NCI-H2081 treated with DMSO at 0.1 percent for 48 hours (cell line): ENCODE measurements at regions not wholly inside any gene's neighbourhood (a gene's known extent, or its start where the extent isn't known, plus 50 kb on each side); places are given as distances from the start of the nearest gene placed in this dataset.
A peak's percentile ranks its signal among the peaks of the same experiment; 100 is the strongest.
"Not testable (repeated sequence)": the region's sequence is repeated elsewhere in the genome, so short reads cannot be mapped to it uniquely, and the experiment has no call there.

Experiments used
- DNase-seq: peaks from one replicate; lab custom pipeline; 2025; lab: John Stamatoyannopoulos, UW

DNA sequence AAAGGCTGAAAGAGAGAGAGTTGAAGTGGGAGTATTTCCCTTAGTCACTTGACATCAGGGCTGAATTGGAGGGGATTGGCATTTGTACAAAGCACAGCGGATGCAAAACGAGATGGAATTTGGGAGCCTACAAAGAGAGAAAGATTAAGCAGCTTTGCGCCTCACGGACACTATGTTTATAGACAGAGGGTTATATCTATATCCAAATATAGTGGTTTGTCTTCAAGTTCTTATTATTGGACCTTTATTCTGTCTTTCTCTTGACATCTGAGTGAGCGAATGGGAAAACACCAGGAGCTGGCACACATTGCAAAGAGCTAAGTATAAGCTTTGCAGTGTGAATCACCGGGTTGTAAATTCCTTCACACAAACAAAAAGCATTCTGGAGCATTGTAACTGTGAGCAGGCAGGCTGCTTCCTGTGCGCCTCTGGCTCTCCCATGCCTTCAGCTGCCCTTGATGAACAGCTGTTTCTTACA lies 500.2 kb downstream of the STIM2 start:
- no peak for DNase-seq

DNA sequence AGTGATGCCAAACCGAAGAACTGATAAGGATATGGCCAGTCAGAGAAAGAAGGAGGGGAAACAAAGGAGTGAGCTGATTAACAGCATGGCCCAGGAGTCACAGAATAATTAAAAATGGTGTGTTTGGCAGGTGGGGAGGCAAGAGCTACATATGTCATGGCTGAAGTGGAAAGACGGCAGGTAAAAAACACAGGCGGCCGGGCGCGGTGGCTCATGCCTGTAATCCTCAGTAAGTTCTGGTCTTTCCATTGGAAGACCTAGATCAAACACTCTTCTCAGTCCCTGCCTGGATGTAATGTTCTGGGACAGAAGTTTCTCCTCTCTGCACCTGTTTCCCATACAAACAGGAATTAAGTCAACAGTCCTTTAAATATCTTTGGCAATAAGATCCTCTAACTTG lies 503.9 kb downstream of the STIM2 start:
- no peak for DNase-seq

GRCh38 chr4:27366104-27366823 lies 505.6 kb downstream of the STIM2 start:
- DNase-seq: no peak

GRCh38 chr4:27368781-27369180 lies 508.1 kb downstream of the STIM2 start:
- no peak for DNase-seq

GRCh38 chr4:27381815-27382214 lies 521.2 kb downstream of the STIM2 start:
- peak; percentile 8 for DNase-seq

DNA sequence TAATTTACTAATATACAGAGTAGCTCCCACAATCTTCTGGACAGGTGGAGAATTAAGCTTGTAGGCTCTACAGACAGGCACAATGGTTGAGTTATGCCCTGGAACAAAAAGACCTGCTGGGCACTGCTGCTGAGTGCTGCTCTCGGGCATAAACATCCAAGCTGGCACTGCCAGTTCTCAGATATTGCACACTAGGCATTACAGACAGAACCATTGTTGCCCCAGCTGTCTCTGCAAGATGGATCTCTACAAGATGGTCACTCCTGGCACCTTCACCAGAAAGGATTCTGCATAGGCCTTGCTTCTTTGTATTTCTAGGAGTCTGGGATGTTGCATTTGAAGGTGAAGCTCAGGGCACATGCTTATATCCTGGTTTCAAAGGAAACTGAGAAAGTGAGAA lies 527.1 kb downstream of the STIM2 start:
- no peak for DNase-seq

DNA sequence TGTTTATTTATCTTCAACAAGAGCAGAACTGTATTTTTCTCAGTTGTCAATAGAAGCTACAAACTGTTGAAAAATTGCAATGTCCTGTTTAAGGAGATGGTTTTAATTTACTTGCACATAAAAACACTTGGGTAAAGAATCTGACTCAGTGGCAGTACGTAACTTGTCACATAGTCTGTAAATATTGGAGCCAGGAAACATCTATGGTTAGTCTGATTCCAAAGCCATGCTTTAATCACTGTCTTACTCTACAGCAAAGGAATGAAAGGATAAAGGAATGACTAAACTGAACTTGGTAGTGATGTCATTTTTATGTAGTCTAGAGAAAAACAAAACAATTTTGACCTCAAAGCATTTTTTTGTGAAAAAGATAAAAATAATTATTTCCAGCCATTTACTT lies 537.2 kb downstream of the STIM2 start:
- no peak for DNase-seq

DNA sequence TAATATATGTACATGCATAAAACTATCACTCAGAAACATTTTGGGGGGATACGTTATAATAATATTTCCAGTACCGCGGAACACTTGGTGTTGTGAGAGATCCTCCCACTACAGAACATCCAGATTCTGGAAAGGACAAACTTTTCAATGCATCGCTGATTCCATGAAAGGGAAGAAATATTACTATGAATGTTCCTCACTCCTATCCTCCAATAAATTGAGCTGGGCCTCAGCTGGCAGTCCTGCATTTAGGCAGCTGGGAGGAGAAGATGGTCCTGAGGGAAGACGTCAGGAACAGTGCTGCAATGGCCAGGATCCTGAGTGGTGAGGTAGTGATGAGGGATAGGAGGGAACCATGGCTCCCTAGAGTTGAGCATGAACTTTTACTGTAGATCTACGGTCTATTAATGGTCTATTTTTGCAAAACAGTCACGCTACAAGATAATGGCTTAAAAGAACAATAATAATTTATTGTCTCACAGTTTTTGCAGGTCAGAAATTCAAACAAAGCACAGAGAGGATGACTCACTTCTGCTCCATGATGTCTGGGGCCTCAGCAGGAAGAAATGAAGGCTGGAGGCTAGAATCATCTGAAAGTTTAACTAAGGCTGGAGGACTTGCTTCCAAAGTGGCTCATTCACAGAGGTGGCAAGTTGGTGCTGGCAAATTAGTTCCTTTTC lies 538.1 kb downstream of the STIM2 start:
- DNase-seq: no peak

GRCh38 chr4:27407616-27408015 lies 547.0 kb downstream of the STIM2 start:
- DNase-seq: no peak

DNA sequence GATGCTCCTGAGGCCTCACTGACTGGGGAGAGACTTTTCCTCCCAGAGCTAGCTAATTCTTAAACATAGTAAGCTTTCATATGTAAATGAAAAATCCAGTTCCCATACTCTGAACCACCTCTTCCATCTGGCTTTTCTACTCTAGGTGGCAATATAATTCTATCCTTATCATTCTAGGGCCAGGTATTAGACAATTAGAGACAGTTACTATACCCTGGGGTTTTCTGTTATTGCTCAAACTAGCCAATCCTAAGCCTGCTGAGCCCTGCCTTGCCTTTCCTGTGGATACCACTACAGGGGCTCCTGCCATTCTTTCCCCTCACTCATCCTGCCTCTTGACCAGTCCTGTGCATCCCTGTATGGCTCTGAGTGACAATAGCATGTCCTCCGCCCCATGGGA lies 552.0 kb downstream of the STIM2 start:
- no peak for DNase-seq

GRCh38 chr4:27414887-27415731 lies 554.5 kb downstream of the STIM2 start:
- no peak for DNase-seq

DNA sequence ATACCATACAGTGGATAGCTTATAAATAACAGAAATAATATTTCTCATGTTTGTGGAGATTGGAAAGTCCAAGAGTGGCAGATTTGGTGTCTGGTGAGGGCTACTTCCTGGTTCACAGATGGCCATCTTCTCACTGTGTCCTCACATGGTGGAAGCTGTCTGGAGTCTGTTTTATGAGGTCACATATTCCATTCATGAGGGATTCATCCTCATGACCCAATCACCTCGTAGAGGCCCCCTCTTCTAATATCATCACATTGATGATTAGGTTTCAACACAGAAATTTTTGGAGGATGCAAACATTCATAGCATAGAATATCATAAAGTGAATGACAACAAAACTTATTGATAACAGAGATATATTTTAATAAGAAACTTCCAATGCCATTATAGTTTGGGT lies 568.0 kb downstream of the STIM2 start:
- no peak for DNase-seq

DNA sequence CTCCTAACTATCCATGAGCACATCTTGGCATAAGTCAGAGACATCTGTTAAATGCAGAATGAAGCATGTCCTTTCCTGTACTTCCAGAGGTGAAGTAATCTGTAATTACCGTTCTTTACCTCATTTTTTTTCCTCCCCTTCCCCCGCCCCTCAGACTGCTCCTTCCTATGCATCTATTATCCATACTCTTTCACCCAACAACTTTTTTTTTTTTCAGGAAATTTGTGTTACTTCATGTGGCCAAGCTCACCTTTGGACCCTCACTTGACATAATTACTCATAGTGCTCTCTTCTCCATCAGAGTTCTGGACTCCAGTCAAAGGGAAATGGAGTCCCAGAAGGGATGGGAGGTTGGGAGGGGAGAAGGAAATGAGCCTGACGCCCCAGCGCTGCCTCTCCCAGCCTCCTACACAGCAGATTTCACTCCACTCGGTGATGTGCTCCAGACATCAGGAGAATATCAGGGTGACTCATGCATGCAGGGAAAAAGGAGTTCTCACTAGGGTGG lies 568.8 kb downstream of the STIM2 start:
- DNase-seq: no peak

- no peak for DNase-seq
Observed at GRCh38 chr4:27442146-27442545, 581.5 kb downstream of the STIM2 start.

DNA sequence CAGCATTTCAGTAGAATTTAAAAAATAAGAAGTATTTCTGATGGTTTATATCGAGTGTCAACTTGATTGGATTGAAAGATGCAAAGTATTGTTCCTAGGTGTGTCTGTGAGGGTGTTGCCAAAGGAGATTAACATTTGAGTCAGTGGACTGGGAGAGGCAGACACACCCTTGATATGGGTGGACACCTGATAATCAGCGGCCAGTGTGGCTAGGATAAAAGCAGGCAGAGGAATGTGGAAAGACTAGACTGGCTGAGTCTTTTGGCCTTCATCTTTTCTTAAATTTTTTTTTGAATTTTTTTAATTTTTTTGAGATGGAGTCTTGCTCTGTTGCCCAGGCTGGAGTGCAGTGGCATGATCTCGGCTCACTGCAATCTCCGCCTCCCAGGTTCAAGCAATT lies 582.0 kb downstream of the STIM2 start:
- not testable (repeated sequence) for DNase-seq

DNA sequence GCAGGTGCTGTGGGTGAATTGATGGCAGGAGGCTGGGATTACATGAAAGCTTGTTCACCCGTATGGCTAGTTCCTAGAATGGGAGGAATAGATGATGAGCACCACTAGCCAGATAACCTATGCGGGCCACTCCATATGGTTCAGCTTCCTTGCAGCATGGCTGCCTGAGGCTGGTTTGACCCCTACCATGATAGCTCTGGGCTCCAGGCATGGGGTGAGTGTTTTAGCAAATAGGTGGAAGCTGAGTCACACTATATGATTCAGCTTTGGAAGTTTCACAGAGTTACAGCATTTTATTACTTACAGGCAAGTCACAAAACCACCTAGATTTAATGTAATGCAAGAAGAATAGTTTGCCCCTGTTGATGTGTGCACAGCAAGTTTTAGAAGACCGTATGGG lies 603.2 kb downstream of the STIM2 start:
- DNase-seq: no peak

- no peak for DNase-seq
Observed at GRCh38 chr4:27467351-27467750, 606.7 kb downstream of the STIM2 start.

DNA sequence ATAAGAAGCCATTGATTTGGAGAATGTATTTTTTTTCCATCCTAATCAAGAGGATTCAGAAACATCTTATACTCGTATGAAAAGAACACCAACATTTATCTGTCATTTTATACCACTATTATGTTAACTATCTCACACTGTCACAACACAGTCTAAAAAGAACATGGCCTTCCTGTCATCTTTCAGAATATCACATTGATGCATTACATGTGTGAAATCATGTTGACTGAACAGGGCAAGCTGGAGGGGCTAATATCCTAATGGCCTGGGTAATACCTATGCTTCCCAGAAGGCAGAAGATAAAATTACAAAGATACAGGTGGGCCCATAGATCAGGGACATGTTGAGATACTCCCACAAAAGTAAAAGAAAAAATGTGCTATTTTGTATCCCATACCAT lies 611.7 kb downstream of the STIM2 start:
- DNase-seq: no peak

DNA sequence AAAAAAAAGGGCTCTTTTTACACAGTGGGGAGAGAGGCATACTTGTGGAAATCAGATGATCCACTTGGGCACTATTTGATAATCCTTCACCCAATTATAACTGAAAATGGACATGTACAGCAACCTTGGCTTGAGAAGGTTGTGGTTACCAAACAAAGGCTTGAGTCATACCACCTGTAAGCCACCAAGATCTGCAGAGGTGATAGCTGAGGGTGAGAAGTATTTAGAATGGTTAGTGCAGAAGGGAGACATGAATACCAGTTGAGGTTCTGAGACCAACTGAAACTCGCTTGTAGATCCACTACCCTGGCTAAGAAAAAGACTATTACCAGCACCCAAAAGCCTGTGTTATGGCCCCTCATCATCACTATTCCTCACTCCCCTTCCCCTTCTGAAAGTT lies 614.0 kb downstream of the STIM2 start:
- DNase-seq: no peak

- no peak for DNase-seq
Observed at GRCh38 chr4:27484216-27484615, 623.6 kb downstream of the STIM2 start.

DNA sequence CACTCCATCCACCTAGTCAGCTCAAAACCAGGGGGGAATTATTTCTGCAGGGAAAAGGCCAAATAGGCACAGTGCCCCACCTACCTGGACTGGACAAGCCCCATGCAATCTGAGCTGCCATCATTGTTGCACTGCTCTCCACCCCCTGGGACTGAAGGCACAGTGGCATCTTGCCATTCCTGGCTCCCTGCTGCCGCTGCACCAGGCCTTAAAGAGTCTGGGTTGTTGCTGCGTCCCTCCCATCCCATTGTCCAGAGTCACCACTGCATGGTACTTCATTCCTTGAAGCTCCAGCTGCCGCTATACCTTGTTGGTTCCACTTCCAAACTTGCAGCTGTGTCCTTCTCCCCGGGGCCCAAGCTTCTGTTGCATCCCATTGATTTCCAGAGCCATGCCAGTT lies 629.7 kb downstream of the STIM2 start:
- DNase-seq: no peak

GRCh38 chr4:27490766-27491165 lies 630.1 kb downstream of the STIM2 start:
- no peak for DNase-seq

GRCh38 chr4:27506401-27506800 lies 645.8 kb downstream of the STIM2 start:
- no peak for DNase-seq
